Prostate gland (tissue), 2 donors: ENCODE measurements at regions not wholly inside any gene's neighbourhood (a gene's known extent, or its start where the extent isn't known, plus 50 kb on each side); places are given as distances from the start of the nearest gene placed in this dataset.

Experiments
- DNase-seq: peaks from one replicate; pipeline ENCODE4 v3.0.0-alpha.2; 2019; ENCODE audit warnings: low spot score
- H3K27ac ChIP-seq, 2 donors: fragments of 200-600 bp; sonication (generic); 2 replicates each; pipeline ENCODE4 v1.5.1; 2017 to 2019
- H3K27me3 ChIP-seq: fragments of 200-600 bp; sonication (generic); replicated peaks from 2 replicates; pipeline ENCODE4 v1.5.1; 2019; ENCODE audit not compliant: insufficient read depth
- H3K36me3 ChIP-seq, 2 donors: fragments of 200-600 bp; sonication (generic); 1 replicate in 1 of 2; 2 replicates in 1 of 2; pipeline versions ENCODE4 v1.5.1 to v1.8.1; 2017 to 2019
- H3K4me1 ChIP-seq: fragments of 200-600 bp; sonication (generic); replicated peaks from 2 replicates; pipeline ENCODE4 v1.5.1; 2019
- H3K4me3 ChIP-seq, 2 donors: fragments of 200-600 bp; sonication (generic); 2 replicates each; pipeline ENCODE4 v1.5.1; 2017 to 2019
- H3K9me3 ChIP-seq: fragments of 200-600 bp; sonication (generic); 2 replicates; pipeline ENCODE4 v1.5.1; 2017
- POLR2A ChIP-seq: fragments of 450-650 bp; IDR thresholded peaks from one replicate; pipeline ENCODE4 v1.6.1; 2016; ENCODE audit warnings: antibody characterized with exemption, mild to moderate bottlenecking
- POLR2AphosphoS5 ChIP-seq: sonication (generic); formaldehyde crosslinking; IDR thresholded peaks from one replicate; pipeline ENCODE4 v1.6.1; 2017; ENCODE audit warnings: antibody characterized with exemption
- WGBS: methylation state at CpG from one replicate; pipeline ENCODE4 v1.1.5; 2018; 5-methylcytosine and 5-hydroxymethylcytosine counted together
- intact Hi-C: fragments of 100-400 bp; cut with DNase I; formaldehyde crosslinking; loops from one replicate; pipeline ENCODE4 v1.14.2; 2022
- TF ChIP-seq, protein P1 (sequence below), 4 experiments: fragments of 200-600 bp in 2 of 4; fragments of 450-650 bp in 2 of 4; sonication (generic) in 2 of 4; IDR thresholded peaks; 1 replicate in 3 of 4; 2 replicates in 1 of 4; pipeline ENCODE4 v1.5.1; 2016 to 2019; ENCODE audit warnings: antibody characterized with exemption in 4 of 4, mild to moderate bottlenecking in 2 of 4, moderate library complexity in 2 of 4

GRCh38 chr14:86279405-86279804, 749.5 kb downstream of the FLRT2 start:
- Histone ChIP-seq H3K27me3 (no peaks in the 10 kb centered on the region), H3K9me3 (no peaks in the 10 kb centered on the region), H3K4me3 (no peak overlapping the region), H3K4me1 (no peaks in the 10 kb centered on the region), H3K36me3 (no peaks in the 10 kb centered on the region), H3K27ac (no peak overlapping the region)
- intact Hi-C loops = no loop called here
- no peak for DNase-seq
- TF ChIP-seq POLR2AphosphoS5 = no peak
- TF ChIP-seq POLR2A = no peak
- TF ChIP-seq, protein P1, sequence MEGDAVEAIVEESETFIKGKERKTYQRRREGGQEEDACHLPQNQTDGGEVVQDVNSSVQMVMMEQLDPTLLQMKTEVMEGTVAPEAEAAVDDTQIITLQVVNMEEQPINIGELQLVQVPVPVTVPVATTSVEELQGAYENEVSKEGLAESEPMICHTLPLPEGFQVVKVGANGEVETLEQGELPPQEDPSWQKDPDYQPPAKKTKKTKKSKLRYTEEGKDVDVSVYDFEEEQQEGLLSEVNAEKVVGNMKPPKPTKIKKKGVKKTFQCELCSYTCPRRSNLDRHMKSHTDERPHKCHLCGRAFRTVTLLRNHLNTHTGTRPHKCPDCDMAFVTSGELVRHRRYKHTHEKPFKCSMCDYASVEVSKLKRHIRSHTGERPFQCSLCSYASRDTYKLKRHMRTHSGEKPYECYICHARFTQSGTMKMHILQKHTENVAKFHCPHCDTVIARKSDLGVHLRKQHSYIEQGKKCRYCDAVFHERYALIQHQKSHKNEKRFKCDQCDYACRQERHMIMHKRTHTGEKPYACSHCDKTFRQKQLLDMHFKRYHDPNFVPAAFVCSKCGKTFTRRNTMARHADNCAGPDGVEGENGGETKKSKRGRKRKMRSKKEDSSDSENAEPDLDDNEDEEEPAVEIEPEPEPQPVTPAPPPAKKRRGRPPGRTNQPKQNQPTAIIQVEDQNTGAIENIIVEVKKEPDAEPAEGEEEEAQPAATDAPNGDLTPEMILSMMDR (IDR thresholded peaks at IDR 0.05) = no peak
- 88% methylated on average over 3 of the region's 3 CpGs for WGBS

- no peaks in the 10 kb centered on the region for H3K9me3 ChIP-seq
- 86% methylated on average over 2 of the region's 2 CpGs for WGBS
- no peak overlapping the region for H3K27ac ChIP-seq
These were observed 728.0 kb downstream of the FLRT2 start for GRCh38 chr14:86257973-86258372.

GRCh38 chr14:86243158-86243557, 713.2 kb downstream of the FLRT2 start:
- Histone ChIP-seq H3K4me1 (no peaks in the 10 kb centered on the region), H3K27me3 (no peaks in the 10 kb centered on the region), H3K4me3 (no peak overlapping the region), H3K27ac (no peak overlapping the region), H3K9me3 (no peaks in the 10 kb centered on the region), H3K36me3 (no peaks in the 10 kb centered on the region)
- TF ChIP-seq POLR2AphosphoS5 = no peak
- TF ChIP-seq POLR2A = no peak
- TF ChIP-seq, protein P1 (IDR thresholded peaks at IDR 0.05) = no peak
- no peak for DNase-seq
- intact Hi-C loops = no loop called here

More at GRCh38 chr14:86257973-86258372, 728.0 kb downstream of the FLRT2 start:
- H3K27me3 ChIP-seq = no peaks in the 10 kb centered on the region
- intact Hi-C loops = no loop called here
- DNase-seq = no peak
- TF ChIP-seq POLR2A (no peak), POLR2AphosphoS5 (no peak)
- TF ChIP-seq, protein P1 (IDR thresholded peaks at IDR 0.05) = no peak
- no peak overlapping the region for H3K4me3 ChIP-seq
- no peaks in the 10 kb centered on the region for H3K4me1 ChIP-seq
- H3K36me3 ChIP-seq = no peaks in the 10 kb centered on the region

GRCh38 chr14:86237733-86238132, 707.8 kb downstream of the FLRT2 start:
- no peaks in the 10 kb centered on the region for H3K9me3 ChIP-seq
- H3K27me3 ChIP-seq = no peaks in the 10 kb centered on the region
- no peaks in the 10 kb centered on the region for H3K4me1 ChIP-seq
- H3K36me3 ChIP-seq = no peaks in the 10 kb centered on the region
- TF ChIP-seq POLR2AphosphoS5 (no peak), POLR2A (no peak)
- TF ChIP-seq, protein P1 (IDR thresholded peaks at IDR 0.05) = no peak
- no peak overlapping the region for H3K27ac ChIP-seq
- 69% methylated on average over 4 of the region's 4 CpGs for WGBS
- no peak for DNase-seq
- intact Hi-C loops = no loop called here
- H3K4me3 ChIP-seq = no peak overlapping the region

GRCh38 chr14:86221755-86222154, 691.8 kb downstream of the FLRT2 start:
- DNase-seq = no peak
- Histone ChIP-seq H3K27me3 (no peaks in the 10 kb centered on the region), H3K36me3 (no peaks in the 10 kb centered on the region), H3K9me3 (no peaks in the 10 kb centered on the region), H3K4me1 (no peaks in the 10 kb centered on the region), H3K27ac (no peak overlapping the region), H3K4me3 (no peak overlapping the region)
- 52% methylated on average over 3 of the region's 3 CpGs for WGBS
- intact Hi-C loops = no loop called here
- TF ChIP-seq, protein P1 (IDR thresholded peaks at IDR 0.05) = no peak
